ENCODE measurements at regions not wholly inside any gene's neighbourhood (a gene's known extent, or its start where the extent isn't known, plus 50 kb on each side); places are given as distances from the start of the nearest gene placed in this dataset.

- DNase-seq (ENCODE audit: low spot score) = no peak
Observed at GRCh38 chr1:172980971-172981370, 69.8 kb downstream of the TNFSF18 start.

All from putamen (tissue), 1 donor.